SU-DHL-6 (cell line): ENCODE measurements at regions not wholly inside any gene's neighbourhood (a gene's known extent, or its start where the extent isn't known, plus 50 kb on each side); places are given as distances from the start of the nearest gene placed in this dataset.

Source experiments
- CTCF ChIP-seq: fragments of 200-600 bp; sonication (generic); IDR thresholded peaks from one replicate; pipeline ENCODE4 v1.5.1; 2017; ENCODE audit warnings: antibody characterized with exemption, mild to moderate bottlenecking, low read length, moderate library complexity; ENCODE audit not compliant: insufficient read depth, poor library complexity, severe bottlenecking
- EZH2phosphoT487 ChIP-seq: fragments of 200-600 bp; sonication (generic), shearing (Covaris generic); conservative IDR thresholded peaks from 2 replicates; pipeline ENCODE4 v1.6.1; 2018; ENCODE audit warnings: mild to moderate bottlenecking, antibody characterized with exemption, low read length, moderate library complexity, mixed read lengths

GRCh38 chr2:189995679-189996078, 66.8 kb downstream of the MSTN start:
- no peak for TF ChIP-seq CTCF
- TF ChIP-seq EZH2phosphoT487 = no peak
